Right lobe of liver (tissue), 6 donors: ENCODE measurements at regions not wholly inside any gene's neighbourhood (a gene's known extent, or its start where the extent isn't known, plus 50 kb on each side); places are given as distances from the start of the nearest gene placed in this dataset.

Experiments used
- ATAC-seq, 4 donors: fragments of 200-7000 bp; cut with Tn5 transposase; one replicate each; pipeline ENCODE4 v1.9.1; 2020; ENCODE audit warnings: mild to moderate bottlenecking in 4 of 4, moderate library complexity in 4 of 4
- DNase-seq, 3 donors: peaks; one replicate each; pipeline ENCODE4 v3.0.0-alpha.2; 2020
- H3K27ac ChIP-seq, 3 donors: fragments of 200-600 bp; one replicate each; pipeline ENCODE4 v1.8.0; 2022
- H3K27me3 ChIP-seq, 2 donors: fragments of 200-600 bp; one replicate each; pipeline ENCODE4 v1.8.0; 2022
- H3K36me3 ChIP-seq, 4 donors: fragments of 200-600 bp; sonication (generic) in 1 of 4; one replicate each; pipeline versions ENCODE4 v1.5.1 to v1.8.0; 2017 to 2022; ENCODE audit warnings: control low read depth in 1 of 4
- H3K4me1 ChIP-seq, 4 donors: fragments of 200-600 bp; sonication (generic) in 1 of 4; one replicate each; pipeline versions ENCODE4 v1.5.1 to v1.8.0; 2017 to 2022; ENCODE audit warnings: control low read depth in 1 of 4
- H3K4me3 ChIP-seq, 3 donors: fragments of 200-600 bp; one replicate each; pipeline ENCODE4 v1.8.0; 2022
- H3K9me3 ChIP-seq, 4 donors: fragments of 200-600 bp; sonication (generic) in 1 of 4; one replicate each; pipeline versions ENCODE4 v1.5.1 to v1.8.0; 2017 to 2022; ENCODE audit warnings: control low read depth in 1 of 4
- POLR2A ChIP-seq: fragments of 450-650 bp; IDR thresholded peaks from one replicate; pipeline ENCODE4 v1.6.1; 2017; ENCODE audit warnings: antibody characterized with exemption, mild to moderate bottlenecking
- WGBS: methylation state at CpG from one replicate; pipeline ENCODE4 v1.1.6; 2018; ENCODE audit warnings: low coverage, low lambda C conversion rate; ENCODE audit not compliant: insufficient coverage; ENCODE audit errors: missing lambda C conversion rate; 5-methylcytosine and 5-hydroxymethylcytosine counted together
- intact Hi-C, 2 donors: fragments of 100-400 bp; cut with DNase I; formaldehyde crosslinking; loops; one replicate each; pipeline versions ENCODE4 v1.11.2 to v1.14.1; 2022
- small RNA-seq, 2 experiments: library from RNA; depleted of rRNA; stranded (forward); fragments of <200 nt; gene quantifications; one replicate each; pipeline ENCODE3, GENCODE V24; 2016
- TF ChIP-seq, protein P1 (sequence below), 4 donors: fragments of 200-600 bp in 3 of 4; fragments of 450-650 bp in 1 of 4; IDR thresholded peaks; one replicate each; pipeline versions ENCODE4 v1.5.1 to v1.8.0; 2016 to 2022; ENCODE audit warnings: antibody characterized with exemption in 4 of 4, mild to moderate bottlenecking in 2 of 4
- donor health status: DM: no; HTN: yes; CAD: no.
- donor health status: DM: no; HTN: no; CAD: no.
- donor health status: DM: no; HTN: no; CAD: no.
- donor health status: DM: no; HTN: yes; CAD: no.
- donor health status: DM: no; HTN: yes; CAD: no.

DNA sequence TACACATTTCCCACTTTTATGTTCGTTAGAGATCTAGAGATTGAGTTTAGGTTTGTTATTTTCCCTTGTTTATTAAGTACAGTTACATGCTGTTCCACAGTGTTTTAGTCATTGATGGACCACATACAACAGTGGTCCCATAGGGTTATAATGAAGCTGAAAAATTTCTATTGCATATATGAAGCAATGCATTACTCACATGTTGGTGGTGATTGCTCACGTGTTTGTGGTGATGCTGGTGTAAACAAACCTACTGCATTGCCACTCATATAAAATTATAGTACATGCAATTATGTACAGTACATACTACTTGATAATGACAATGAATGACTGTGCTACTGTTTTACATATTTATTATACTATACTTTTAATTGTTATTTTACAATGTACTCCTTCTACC lies 51.0 kb upstream of the NXPH2 start:
- Histone ChIP-seq H3K9me3 (no peaks in the 10 kb centered on the region), H3K4me1 (no peaks in the 10 kb centered on the region), H3K36me3 (no peaks in the 10 kb centered on the region), H3K4me3 (no peak overlapping the region), H3K27ac (no peak overlapping the region), H3K27me3 (no peaks in the 10 kb centered on the region)
- intact Hi-C loops, result no loop called here
- DNase-seq (no peak), ATAC-seq (no peak)
- TF ChIP-seq POLR2A, result no peak
- TF ChIP-seq, protein P1, sequence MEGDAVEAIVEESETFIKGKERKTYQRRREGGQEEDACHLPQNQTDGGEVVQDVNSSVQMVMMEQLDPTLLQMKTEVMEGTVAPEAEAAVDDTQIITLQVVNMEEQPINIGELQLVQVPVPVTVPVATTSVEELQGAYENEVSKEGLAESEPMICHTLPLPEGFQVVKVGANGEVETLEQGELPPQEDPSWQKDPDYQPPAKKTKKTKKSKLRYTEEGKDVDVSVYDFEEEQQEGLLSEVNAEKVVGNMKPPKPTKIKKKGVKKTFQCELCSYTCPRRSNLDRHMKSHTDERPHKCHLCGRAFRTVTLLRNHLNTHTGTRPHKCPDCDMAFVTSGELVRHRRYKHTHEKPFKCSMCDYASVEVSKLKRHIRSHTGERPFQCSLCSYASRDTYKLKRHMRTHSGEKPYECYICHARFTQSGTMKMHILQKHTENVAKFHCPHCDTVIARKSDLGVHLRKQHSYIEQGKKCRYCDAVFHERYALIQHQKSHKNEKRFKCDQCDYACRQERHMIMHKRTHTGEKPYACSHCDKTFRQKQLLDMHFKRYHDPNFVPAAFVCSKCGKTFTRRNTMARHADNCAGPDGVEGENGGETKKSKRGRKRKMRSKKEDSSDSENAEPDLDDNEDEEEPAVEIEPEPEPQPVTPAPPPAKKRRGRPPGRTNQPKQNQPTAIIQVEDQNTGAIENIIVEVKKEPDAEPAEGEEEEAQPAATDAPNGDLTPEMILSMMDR (IDR thresholded peaks at IDR 0.05), result no peak
- 24% methylated on average over 2 of the region's 2 CpGs for WGBS

DNA sequence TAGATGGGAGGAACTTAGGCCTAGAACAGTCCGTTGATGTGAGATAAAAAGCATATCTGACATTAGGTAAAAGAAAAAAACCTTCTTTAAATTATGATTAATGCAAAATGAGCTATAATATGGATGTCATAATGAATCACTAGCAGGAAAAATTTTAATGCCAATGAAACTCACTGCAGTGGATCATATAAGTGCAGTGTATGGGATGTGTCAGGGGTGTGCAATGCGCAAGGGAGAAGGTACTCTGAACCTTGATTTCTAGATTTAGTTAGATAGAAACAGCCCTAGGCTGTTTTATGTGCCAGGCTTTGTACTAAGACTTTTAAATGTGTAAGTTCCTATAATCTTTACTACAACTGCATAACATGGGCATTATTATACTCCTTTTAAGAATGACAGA lies 50.4 kb upstream of the NXPH2 start:
- TF ChIP-seq, protein P1 (IDR thresholded peaks at IDR 0.05), result no peak
- TF ChIP-seq POLR2A, result no peak
- intact Hi-C loops, result no loop called here
- WGBS, result 43% methylated on average over 2 of the region's 2 CpGs

More for the DNA sequence above, 50.4 kb upstream of the NXPH2 start:
- H3K36me3 ChIP-seq, result no peaks in the 10 kb centered on the region
- no peak for DNase-seq
- no peaks in the 10 kb centered on the region for H3K27me3 ChIP-seq
- no peak overlapping the region for H3K4me3 ChIP-seq
- ATAC-seq, result no peak
- no peak overlapping the region for H3K27ac ChIP-seq
- no peaks in the 10 kb centered on the region for H3K4me1 ChIP-seq
- H3K9me3 ChIP-seq, result no peaks in the 10 kb centered on the region

Small RNA genes lying in the stretch of these regions (small RNA-seq; reads per million reads assigned to genes)
- gene RF00139 (0 reads per million in 2 experiments), gene RN7SKP286 (0 reads per million in 2 experiments)
